Parathyroid adenoma (tissue), 2 donors: ENCODE measurements at regions not wholly inside any gene's neighbourhood (a gene's known extent, or its start where the extent isn't known, plus 50 kb on each side); places are given as distances from the start of the nearest gene placed in this dataset.

ENCODE experiments used
- H2AFZ ChIP-seq: fragments of 300-600 bp; sonication (generic); one replicate; pipeline ENCODE4 v1.7.0; 2017; ENCODE audit warnings: antibody characterized with exemption, mild to moderate bottlenecking
- H3K27ac ChIP-seq: fragments of 300-600 bp; sonication (generic); one replicate; pipeline ENCODE4 v1.7.0; 2017
- H3K27me3 ChIP-seq: fragments of 300-600 bp; sonication (generic); one replicate; pipeline ENCODE4 v1.7.0; 2017; ENCODE audit warnings: low read length; ENCODE audit not compliant: control insufficient read depth, insufficient read depth
- H3K36me3 ChIP-seq: fragments of 300-600 bp; sonication (generic); one replicate; pipeline ENCODE4 v1.7.0; 2017; ENCODE audit warnings: low read length; ENCODE audit not compliant: control insufficient read depth, insufficient read depth
- H3K4me1 ChIP-seq: fragments of 300-600 bp; sonication (generic); one replicate; pipeline ENCODE4 v1.7.0; 2017; ENCODE audit warnings: control low read depth
- H3K4me2 ChIP-seq: fragments of 300-600 bp; sonication (generic); one replicate; pipeline ENCODE4 v1.7.0; 2017; ENCODE audit warnings: low read length
- H3K4me3 ChIP-seq: fragments of 300-600 bp; sonication (generic); one replicate; pipeline ENCODE4 v1.7.0; 2017; ENCODE audit warnings: low read depth, low read length
- H3K79me2 ChIP-seq: fragments of 300-600 bp; sonication (generic); one replicate; pipeline ENCODE4 v1.7.0; 2017; ENCODE audit warnings: control low read depth
- H3K9ac ChIP-seq: fragments of 300-600 bp; sonication (generic); one replicate; pipeline ENCODE4 v1.7.0; 2017; ENCODE audit warnings: mild to moderate bottlenecking
- H3K9me3 ChIP-seq: fragments of 300-600 bp; sonication (generic); one replicate; pipeline ENCODE4 v1.7.0; 2017; ENCODE audit warnings: low read length; ENCODE audit not compliant: control insufficient read depth
- TF ChIP-seq, protein P1 (sequence below): fragments of 300-600 bp; sonication (generic); IDR thresholded peaks from one replicate; pipeline ENCODE4 v1.7.0; 2017; ENCODE audit warnings: antibody characterized with exemption, mild to moderate bottlenecking
- donor health status: primary hyperparathyroidism.

DNA sequence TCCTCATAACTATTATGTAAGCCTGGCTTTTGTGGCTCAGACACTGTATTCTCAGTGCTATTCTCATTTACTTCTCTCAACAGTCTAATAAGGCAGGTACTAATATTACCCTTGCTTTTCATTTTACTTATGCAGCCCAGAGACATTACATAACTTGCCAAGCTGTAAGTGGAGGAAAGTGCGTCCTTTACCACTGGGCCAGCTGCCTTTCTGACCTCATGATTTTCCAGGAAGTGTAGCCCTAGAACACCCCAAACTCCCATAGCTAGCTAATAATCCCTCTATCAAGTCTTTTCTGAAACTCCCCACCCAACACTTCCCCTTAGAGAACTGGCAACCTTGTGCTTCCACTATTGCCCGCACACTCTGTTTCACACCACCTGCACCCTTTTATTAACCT is 192.9 kb upstream of the HMHB1 start:
- H3K27ac ChIP-seq, result no peak overlapping the region
- no peak overlapping the region for H3K4me3 ChIP-seq
- TF ChIP-seq, protein P1, sequence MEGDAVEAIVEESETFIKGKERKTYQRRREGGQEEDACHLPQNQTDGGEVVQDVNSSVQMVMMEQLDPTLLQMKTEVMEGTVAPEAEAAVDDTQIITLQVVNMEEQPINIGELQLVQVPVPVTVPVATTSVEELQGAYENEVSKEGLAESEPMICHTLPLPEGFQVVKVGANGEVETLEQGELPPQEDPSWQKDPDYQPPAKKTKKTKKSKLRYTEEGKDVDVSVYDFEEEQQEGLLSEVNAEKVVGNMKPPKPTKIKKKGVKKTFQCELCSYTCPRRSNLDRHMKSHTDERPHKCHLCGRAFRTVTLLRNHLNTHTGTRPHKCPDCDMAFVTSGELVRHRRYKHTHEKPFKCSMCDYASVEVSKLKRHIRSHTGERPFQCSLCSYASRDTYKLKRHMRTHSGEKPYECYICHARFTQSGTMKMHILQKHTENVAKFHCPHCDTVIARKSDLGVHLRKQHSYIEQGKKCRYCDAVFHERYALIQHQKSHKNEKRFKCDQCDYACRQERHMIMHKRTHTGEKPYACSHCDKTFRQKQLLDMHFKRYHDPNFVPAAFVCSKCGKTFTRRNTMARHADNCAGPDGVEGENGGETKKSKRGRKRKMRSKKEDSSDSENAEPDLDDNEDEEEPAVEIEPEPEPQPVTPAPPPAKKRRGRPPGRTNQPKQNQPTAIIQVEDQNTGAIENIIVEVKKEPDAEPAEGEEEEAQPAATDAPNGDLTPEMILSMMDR, result no peak
- H3K4me1 ChIP-seq, result no peaks in the 10 kb centered on the region
- no peak overlapping the region for H3K4me2 ChIP-seq
- no peaks in the 10 kb centered on the region for H3K79me2 ChIP-seq
- no peaks in the 10 kb centered on the region for H3K36me3 ChIP-seq
- no peak overlapping the region for H3K9ac ChIP-seq
- H2AFZ ChIP-seq, result no peak overlapping the region
- H3K9me3 ChIP-seq, result no peaks in the 10 kb centered on the region
- H3K27me3 ChIP-seq, result no peaks in the 10 kb centered on the region

DNA sequence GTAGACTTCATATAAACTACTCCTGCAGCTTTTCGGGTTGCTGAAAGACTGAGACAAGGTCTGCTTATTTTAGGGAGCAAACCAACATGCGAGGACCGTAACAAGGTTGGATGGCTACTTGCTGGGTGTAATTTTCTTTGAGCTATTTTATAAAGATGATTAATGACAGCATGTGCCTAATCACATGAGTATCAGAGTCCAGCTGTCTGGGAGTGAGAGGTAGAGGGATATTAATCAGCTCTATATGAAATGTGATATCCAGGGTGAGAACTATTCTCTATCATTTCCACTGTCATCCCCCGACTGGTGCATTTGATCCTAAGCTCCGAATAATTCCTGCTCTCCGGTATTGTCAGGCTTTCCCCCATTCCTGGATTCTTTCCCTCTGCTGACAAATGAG is 193.8 kb upstream of the HMHB1 start:
- H3K9me3 ChIP-seq, result no peaks in the 10 kb centered on the region
- TF ChIP-seq, protein P1, result no peak
- H3K36me3 ChIP-seq, result no peaks in the 10 kb centered on the region
- H3K4me2 ChIP-seq, result no peak overlapping the region
- no peaks in the 10 kb centered on the region for H3K79me2 ChIP-seq
- H2AFZ ChIP-seq, result no peak overlapping the region
- H3K27me3 ChIP-seq, result no peaks in the 10 kb centered on the region
- H3K4me3 ChIP-seq, result no peak overlapping the region
- H3K27ac ChIP-seq, result no peak overlapping the region
- no peaks in the 10 kb centered on the region for H3K4me1 ChIP-seq
- H3K9ac ChIP-seq, result no peak overlapping the region

DNA sequence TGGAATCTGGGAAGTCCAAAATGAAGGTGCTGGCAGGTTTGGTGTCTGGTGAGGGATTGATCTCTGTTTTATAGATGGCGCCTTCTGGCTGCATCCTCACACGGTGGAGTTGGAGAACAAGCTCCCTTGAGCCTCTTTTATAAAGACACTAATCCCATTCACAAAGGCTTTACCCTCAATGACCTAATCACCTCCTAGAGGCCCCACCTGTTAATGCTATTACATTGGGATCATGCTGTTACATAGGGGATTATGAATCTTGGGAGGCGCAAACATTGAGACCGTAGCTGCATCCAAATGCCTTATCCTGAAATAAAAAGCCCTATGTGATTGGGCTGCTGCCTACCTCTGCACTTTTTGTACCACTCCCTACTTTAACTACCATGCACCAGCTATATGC is 197.1 kb upstream of the HMHB1 start:
- H3K27ac ChIP-seq, result no peak overlapping the region
- no peak overlapping the region for H3K4me3 ChIP-seq
- no peaks in the 10 kb centered on the region for H3K4me1 ChIP-seq
- no peak overlapping the region for H3K9ac ChIP-seq
- H3K27me3 ChIP-seq, result no peaks in the 10 kb centered on the region
- no peaks in the 10 kb centered on the region for H3K79me2 ChIP-seq
- TF ChIP-seq, protein P1, result no peak
- no peaks in the 10 kb centered on the region for H3K36me3 ChIP-seq
- no peak overlapping the region for H3K4me2 ChIP-seq
- H3K9me3 ChIP-seq, result no peaks in the 10 kb centered on the region
- no peak overlapping the region for H2AFZ ChIP-seq

DNA sequence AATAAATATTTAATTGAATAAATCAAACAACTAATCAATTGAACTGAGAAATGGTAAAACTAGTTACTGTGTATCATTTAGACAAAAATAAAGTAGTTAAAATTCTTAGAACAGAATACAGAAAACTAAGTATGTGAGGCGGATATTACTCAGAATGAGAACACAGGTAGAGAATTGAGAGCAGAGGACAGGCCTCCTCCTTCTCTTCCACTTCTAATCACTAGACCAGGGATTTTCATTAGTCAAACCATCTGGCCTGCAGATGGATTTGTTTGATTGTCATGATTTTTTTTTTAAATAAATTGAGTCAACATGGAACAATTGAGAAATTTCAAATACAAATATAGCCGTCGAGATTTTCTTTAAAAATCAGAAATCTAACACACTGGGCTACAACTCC is 198.6 kb upstream of the HMHB1 start:
- no peaks in the 10 kb centered on the region for H3K9me3 ChIP-seq
- no peaks in the 10 kb centered on the region for H3K27me3 ChIP-seq
- no peaks in the 10 kb centered on the region for H3K4me1 ChIP-seq
- no peaks in the 10 kb centered on the region for H3K79me2 ChIP-seq
- no peaks in the 10 kb centered on the region for H3K36me3 ChIP-seq
- no peak overlapping the region for H3K9ac ChIP-seq
- TF ChIP-seq, protein P1, result no peak
- no peak overlapping the region for H3K27ac ChIP-seq
- H3K4me3 ChIP-seq, result no peak overlapping the region
- H3K4me2 ChIP-seq, result no peak overlapping the region
- H2AFZ ChIP-seq, result no peak overlapping the region

DNA sequence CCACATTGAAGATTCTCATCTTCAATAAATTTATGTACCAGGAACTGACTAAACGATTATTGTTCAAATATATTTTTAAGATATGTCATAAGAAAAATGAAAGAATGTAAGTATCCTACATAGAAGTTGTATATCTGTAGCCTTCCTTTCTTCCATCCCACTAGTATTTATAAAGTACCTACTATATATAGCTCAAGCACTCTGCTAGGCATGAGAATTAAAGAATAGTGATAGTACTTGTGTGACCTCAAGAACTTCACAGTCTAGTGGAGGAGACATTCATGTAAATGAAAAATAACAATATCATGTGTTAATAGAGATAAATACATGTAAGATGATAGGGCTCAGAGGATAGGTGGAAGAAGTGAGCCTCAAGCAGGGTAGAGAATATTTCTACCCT is 201.0 kb upstream of the HMHB1 start:
- Histone ChIP-seq H3K9ac (no peak overlapping the region), H3K9me3 (no peaks in the 10 kb centered on the region), H3K79me2 (no peaks in the 10 kb centered on the region), H3K4me3 (no peak overlapping the region), H3K4me2 (no peak overlapping the region), H3K27ac (no peak overlapping the region), H3K27me3 (no peaks in the 10 kb centered on the region), H2AFZ (no peak overlapping the region), H3K4me1 (no peaks in the 10 kb centered on the region), H3K36me3 (no peaks in the 10 kb centered on the region)
- TF ChIP-seq, protein P1, result no peak
